ENCODE measurements at regions not wholly inside any gene's neighbourhood (a gene's known extent, or its start where the extent isn't known, plus 50 kb on each side); places are given as distances from the start of the nearest gene placed in this dataset.

DNA sequence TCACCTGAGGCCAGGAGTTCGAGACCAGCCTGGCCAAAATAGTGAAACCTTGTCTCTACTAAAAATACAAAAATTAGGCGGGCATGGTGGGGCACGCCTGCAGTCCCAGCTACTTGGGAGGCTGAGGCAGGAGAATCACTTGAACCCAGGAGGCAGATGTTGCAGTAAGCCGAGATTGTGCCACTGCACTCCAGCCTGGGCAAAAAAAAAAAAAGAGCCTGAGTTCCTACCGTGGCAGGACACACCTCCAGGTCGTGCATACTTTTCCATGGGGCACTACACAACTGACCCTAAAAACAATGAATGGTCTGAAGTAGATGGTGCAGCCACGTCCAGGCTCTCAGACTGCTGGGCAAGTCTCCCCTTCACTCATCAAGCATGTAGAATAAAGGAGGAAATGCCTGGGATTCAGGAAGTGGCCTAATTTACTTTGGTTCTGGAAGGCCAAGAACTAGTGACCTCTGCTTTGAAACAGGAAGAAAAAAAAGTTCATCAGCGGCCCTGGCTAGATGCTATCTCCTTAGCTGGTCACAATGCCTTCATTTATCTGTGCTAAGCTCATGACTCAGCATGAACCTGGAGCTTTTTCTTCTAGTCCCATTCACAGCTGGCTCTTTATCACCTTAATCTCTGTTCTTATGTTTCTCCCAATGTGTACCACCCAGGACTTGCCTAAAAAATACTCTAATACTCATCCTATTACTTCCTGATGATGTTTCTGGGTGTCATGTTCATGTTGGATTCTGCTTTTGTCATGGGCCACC, 55.8 kb upstream of the OR6J1 start:
- no peak for DNase-seq (ENCODE audit: low read depth in 2 of 2)

DNA sequence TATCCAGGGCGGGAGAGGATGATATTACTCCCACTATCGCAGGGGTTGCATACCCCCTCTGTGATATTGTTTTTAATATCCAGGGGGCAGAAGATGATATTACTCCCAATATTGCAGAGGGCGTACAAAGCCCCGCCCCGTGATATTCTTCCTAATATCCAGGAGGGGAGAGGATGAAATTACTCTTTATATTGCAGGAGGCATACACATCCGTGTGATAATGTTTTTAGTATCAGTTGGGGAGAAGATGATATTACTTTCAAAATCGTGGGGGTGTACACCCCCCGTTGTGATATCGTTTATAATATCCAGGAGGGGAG, 52.9 kb upstream of the OXA1L start:
- no peak for DNase-seq (ENCODE audit: low read depth in 2 of 2)

DNA sequence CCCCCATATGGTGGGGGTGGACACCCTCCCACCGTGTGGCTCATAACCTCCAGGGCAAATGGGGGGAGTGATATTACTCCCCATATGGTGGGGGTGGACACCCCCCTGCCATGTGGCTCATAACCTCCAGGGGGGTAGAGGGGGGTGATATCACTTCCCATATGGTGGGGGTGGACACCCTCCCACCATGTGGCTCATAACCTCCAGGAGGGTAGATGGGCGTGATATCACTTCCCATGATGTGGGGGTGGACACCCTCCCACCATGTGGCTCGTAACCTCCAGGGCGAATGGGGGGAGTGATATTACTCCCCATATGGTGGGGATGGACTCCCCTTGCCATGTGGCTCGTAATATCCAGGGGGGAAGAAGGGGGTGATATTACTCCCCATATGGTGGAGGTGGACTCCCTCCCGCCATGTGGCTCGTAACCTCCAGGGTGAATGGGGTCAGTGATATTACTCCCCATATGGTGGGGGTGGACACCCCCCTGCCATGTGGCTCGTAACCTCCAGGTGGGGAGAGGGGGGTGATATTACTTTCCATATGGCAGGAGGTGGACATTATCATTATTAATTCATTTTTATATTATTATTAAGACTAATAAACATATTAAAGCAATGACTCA, 51.2 kb upstream of the OXA1L start:
- peak; percentile 10 to 15 for DNase-seq (ENCODE audit: low read depth in 2 of 2)

- DNase-seq (ENCODE audit: low read depth in 2 of 2), result no peak
Measured at GRCh38 chr14:22715890-22716289, 50.6 kb upstream of the OXA1L start.
